Endodermal cell (in vitro differentiated cells): ENCODE measurements at regions not wholly inside any gene's neighbourhood (a gene's known extent, or its start where the extent isn't known, plus 50 kb on each side); places are given as distances from the start of the nearest gene placed in this dataset.

Experiments
- DNase-seq: peaks from one replicate; pipeline ENCODE4 v3.0.0-alpha.2; 2017
- H3K27ac ChIP-seq: 2 replicates; pipeline ENCODE4 v1.5.1; 2013; ENCODE audit warnings: mild to moderate bottlenecking, low read depth, low read length, moderate library complexity
- H3K27me3 ChIP-seq: 2 replicates; pipeline ENCODE4 v1.6.1; 2013; ENCODE audit warnings: mild to moderate bottlenecking, low read length, moderate library complexity; ENCODE audit not compliant: insufficient read depth, control insufficient read depth, poor library complexity, severe bottlenecking
- H3K36me3 ChIP-seq: 2 replicates; pipeline ENCODE4 v1.7.0; 2013; ENCODE audit warnings: mild to moderate bottlenecking, low read length, moderate library complexity; ENCODE audit not compliant: control insufficient read depth, insufficient read depth
- H3K4me1 ChIP-seq: one replicate; pipeline ENCODE4 v1.7.0; 2013; ENCODE audit warnings: low read length; ENCODE audit not compliant: control insufficient read depth, insufficient read depth
- H3K4me3 ChIP-seq: 2 replicates; pipeline ENCODE4 v1.5.1; 2013; ENCODE audit warnings: mild to moderate bottlenecking, low read length, moderate library complexity
- H3K9ac ChIP-seq: 2 replicates; pipeline ENCODE4 v1.6.1; 2013; ENCODE audit warnings: mild to moderate bottlenecking, low read length, moderate library complexity; ENCODE audit not compliant: poor library complexity, severe bottlenecking; ENCODE audit errors: extremely low read depth
- H3K9me3 ChIP-seq: 2 replicates; pipeline ENCODE4 v1.6.1; 2013; ENCODE audit warnings: mild to moderate bottlenecking, low read length, moderate library complexity; ENCODE audit not compliant: control insufficient read depth
- H3K27ac Mint-ChIP-seq: 2 replicates; pipeline ENCODE4 v1.8.0; 2020; ENCODE audit warnings: mixed read lengths
- H3K27me3 Mint-ChIP-seq: 2 replicates; pipeline ENCODE4 v1.8.0; 2021; ENCODE audit warnings: mild to moderate bottlenecking, mixed read lengths; ENCODE audit not compliant: insufficient read depth
- H3K36me3 Mint-ChIP-seq: 2 replicates; pipeline ENCODE4 v1.8.0; 2020; ENCODE audit warnings: low read depth, mixed read lengths
- H3K4me1 Mint-ChIP-seq: 2 replicates; pipeline ENCODE4 v1.8.0; 2020; ENCODE audit warnings: mixed read lengths
- H3K4me3 Mint-ChIP-seq: 2 replicates; pipeline ENCODE4 v1.8.0; 2020; ENCODE audit warnings: mild to moderate bottlenecking, moderate library complexity, mixed read lengths
- H3K9me3 Mint-ChIP-seq: 2 replicates; pipeline ENCODE4 v1.8.0; 2020; ENCODE audit warnings: mild to moderate bottlenecking, mixed read lengths
- CTCF ChIP-seq: fragments of 200-600 bp; sonication (generic); conservative IDR thresholded peaks from 2 replicates; pipeline ENCODE4 v1.5.0; 2021; ENCODE audit warnings: antibody characterized with exemption, mild to moderate bottlenecking
- whole genome bisulfite sequencing, 2 experiments: methylation state at CpG; one replicate each; pipeline versions ENCODE4 v1.1.5 to v1.1.7; 2013; ENCODE audit warnings: missing lambda C conversion rate in 2 of 2, mixed read lengths in 1 of 2; ENCODE audit not compliant: insufficient coverage in 1 of 2, insufficient read length in 1 of 2; 5-methylcytosine and 5-hydroxymethylcytosine counted together

DNA sequence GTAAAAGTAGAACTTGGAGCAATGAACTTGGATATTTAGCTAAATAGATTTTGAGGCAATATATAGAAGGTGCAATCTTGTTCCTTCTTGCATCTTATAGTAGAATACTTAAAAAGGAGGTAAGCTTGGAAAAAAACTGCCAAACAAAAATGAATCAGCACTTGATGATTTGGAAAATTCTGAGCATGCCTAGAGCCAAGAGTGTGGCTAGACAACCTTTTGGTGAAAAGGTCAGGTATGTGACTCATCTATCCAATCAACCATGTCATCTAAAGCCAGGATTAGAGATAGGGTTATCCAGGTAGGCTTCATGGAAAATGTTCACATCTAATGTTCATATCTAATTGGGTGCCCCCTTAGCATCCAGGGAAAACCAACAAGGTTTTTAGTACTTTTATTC, 515.0 kb downstream of the COL11A1 start:
- no peak for DNase-seq
- no peak overlapping the region for H3K27ac Mint-ChIP-seq
- no peaks in the 10 kb centered on the region for H3K4me1 Mint-ChIP-seq
- no peaks in the 10 kb centered on the region for H3K9me3 ChIP-seq
- H3K9ac ChIP-seq, result no peak overlapping the region
- no peaks in the 10 kb centered on the region for H3K36me3 Mint-ChIP-seq
- no peaks in the 10 kb centered on the region for H3K4me1 ChIP-seq
- no peaks in the 10 kb centered on the region for H3K9me3 Mint-ChIP-seq
- H3K4me3 ChIP-seq, result no peak overlapping the region
- TF ChIP-seq CTCF, result no peak
- no peaks in the 10 kb centered on the region for H3K27me3 Mint-ChIP-seq
- H3K27ac ChIP-seq, result no peak overlapping the region
- no peak overlapping the region for H3K4me3 Mint-ChIP-seq
- no peaks in the 10 kb centered on the region for H3K36me3 ChIP-seq
- no peaks in the 10 kb centered on the region for H3K27me3 ChIP-seq

GRCh38 chr1:102588536-102588935, 519.8 kb downstream of the COL11A1 start:
- no peaks in the 10 kb centered on the region for H3K36me3 ChIP-seq
- no peak overlapping the region for H3K4me3 ChIP-seq
- Mint-ChIP-seq H3K27ac (no peak overlapping the region), H3K4me1 (no peaks in the 10 kb centered on the region), H3K27me3 (no peaks in the 10 kb centered on the region), H3K4me3 (no peak overlapping the region), H3K36me3 (no peaks in the 10 kb centered on the region), H3K9me3 (no peaks in the 10 kb centered on the region)
- H3K9me3 ChIP-seq, result no peaks in the 10 kb centered on the region
- no peak for TF ChIP-seq CTCF
- no peak for DNase-seq
- no peaks in the 10 kb centered on the region for H3K27me3 ChIP-seq
- H3K9ac ChIP-seq, result no peak overlapping the region
- no peaks in the 10 kb centered on the region for H3K4me1 ChIP-seq
- H3K27ac ChIP-seq, result no peak overlapping the region
- WGBS, 2 experiments, result 89 to 93% methylated on average over 1 to 2 of the region's 2 CpGs

- H3K9ac ChIP-seq, result no peak overlapping the region
- no peak overlapping the region for H3K27ac ChIP-seq
- no peak overlapping the region for H3K4me3 ChIP-seq
- no peaks in the 10 kb centered on the region for H3K36me3 ChIP-seq
- H3K27me3 ChIP-seq, result no peaks in the 10 kb centered on the region
- H3K4me1 ChIP-seq, result no peaks in the 10 kb centered on the region
- no peak for DNase-seq
- H3K9me3 ChIP-seq, result no peaks in the 10 kb centered on the region
- H3K4me1 Mint-ChIP-seq, result no peaks in the 10 kb centered on the region
- no peak overlapping the region for H3K27ac Mint-ChIP-seq
- no peak for TF ChIP-seq CTCF
- H3K4me3 Mint-ChIP-seq, result no peak overlapping the region
- no peaks in the 10 kb centered on the region for H3K36me3 Mint-ChIP-seq
- no peaks in the 10 kb centered on the region for H3K9me3 Mint-ChIP-seq
- H3K27me3 Mint-ChIP-seq, result no peaks in the 10 kb centered on the region
These were observed 522.3 kb downstream of the COL11A1 start for GRCh38 chr1:102586022-102586421.
